HG03095 (cell line): ENCODE measurements at regions not wholly inside any gene's neighbourhood (a gene's known extent, or its start where the extent isn't known, plus 50 kb on each side); places are given as distances from the start of the nearest gene placed in this dataset.

Source experiments
- ATAC-seq: cut with Tn5 transposase; IDR thresholded peaks from one replicate; pipeline ENCODE4 v1.9.1; 2021; ENCODE audit warnings: moderate library complexity; ENCODE audit not compliant: unreplicated experiment

GRCh38 chr5:85168474-85168873 is 783.8 kb upstream of the EDIL3 start:
- ATAC-seq = no peak

GRCh38 chr5:85170183-85170582 is 785.5 kb upstream of the EDIL3 start:
- no peak for ATAC-seq

GRCh38 chr5:85173469-85173868 is 788.8 kb upstream of the EDIL3 start:
- ATAC-seq = no peak

- ATAC-seq = no peak
These were observed 797.7 kb upstream of the EDIL3 start for GRCh38 chr5:85182344-85182743.

GRCh38 chr5:85204289-85204688 is 819.6 kb upstream of the EDIL3 start:
- no peak for ATAC-seq

- no peak for ATAC-seq
These were observed 820.8 kb upstream of the EDIL3 start for GRCh38 chr5:85205430-85205829.

GRCh38 chr5:85225388-85225787 is 840.7 kb upstream of the EDIL3 start:
- ATAC-seq = no peak

- no peak for ATAC-seq
These were observed 864.5 kb upstream of the EDIL3 start for GRCh38 chr5:85249204-85249603.

GRCh38 chr5:85263125-85263524 is 878.4 kb upstream of the EDIL3 start:
- no peak for ATAC-seq

- no peak for ATAC-seq
These were observed 882.0 kb upstream of the EDIL3 start for GRCh38 chr5:85266692-85267091.

- ATAC-seq = no peak
These were observed 883.5 kb upstream of the EDIL3 start for GRCh38 chr5:85268194-85268593.

GRCh38 chr5:85278193-85278592 is 893.5 kb upstream of the EDIL3 start:
- ATAC-seq = peak; percentile 87

GRCh38 chr5:85288914-85289313 is 904.2 kb upstream of the EDIL3 start:
- ATAC-seq = no peak

- ATAC-seq = no peak
These were observed 908.6 kb upstream of the EDIL3 start for GRCh38 chr5:85293145-85293785.

GRCh38 chr5:85304524-85304923 is 919.8 kb upstream of the EDIL3 start:
- no peak for ATAC-seq

- ATAC-seq = no peak
These were observed 921.1 kb upstream of the EDIL3 start for GRCh38 chr5:85305766-85306165.

GRCh38 chr5:85311536-85311935 is 926.9 kb upstream of the EDIL3 start:
- no peak for ATAC-seq

- no peak for ATAC-seq
These were observed 935.8 kb upstream of the EDIL3 start for GRCh38 chr5:85320495-85320894.

- ATAC-seq = no peak
These were observed 948.6 kb upstream of the EDIL3 start for GRCh38 chr5:85333276-85333675.

- ATAC-seq = no peak
These were observed 952.8 kb upstream of the EDIL3 start for GRCh38 chr5:85337435-85337834.

GRCh38 chr5:85340790-85341189 is 956.1 kb upstream of the EDIL3 start:
- ATAC-seq = no peak

GRCh38 chr5:85345818-85346217 is 961.1 kb upstream of the EDIL3 start:
- ATAC-seq = no peak

- no peak for ATAC-seq
These were observed 972.6 kb upstream of the EDIL3 start for GRCh38 chr5:85357309-85357708.
